Panc1 (cell line): ENCODE measurements at regions not wholly inside any gene's neighbourhood (a gene's known extent, or its start where the extent isn't known, plus 50 kb on each side); places are given as distances from the start of the nearest gene placed in this dataset.

Source experiments
- CTCF ChIP-seq: fragments of 450-650 bp; IDR thresholded peaks from 2 replicates; pipeline ENCODE4 v1.5.1; 2017; ENCODE audit warnings: mild to moderate bottlenecking
- POLR2AphosphoS5 ChIP-seq: IDR thresholded peaks from 2 replicates; pipeline ENCODE4 v1.6.1; 2012; ENCODE audit warnings: mild to moderate bottlenecking, low read depth, low read length, moderate library complexity
- REST ChIP-seq, 2 experiments: IDR thresholded peaks; 2 replicates each; pipeline ENCODE4 v1.6.1; 2011 to 2012; ENCODE audit warnings: low read depth in 2 of 2, control low read depth in 1 of 2, low read length in 1 of 2, mild to moderate bottlenecking in 1 of 2, moderate library complexity in 1 of 2; ENCODE audit not compliant: insufficient read depth in 1 of 2
- SIN3A ChIP-seq: IDR thresholded peaks from 2 replicates; pipeline ENCODE4 v1.6.1; 2012; ENCODE audit warnings: low read depth, mild to moderate bottlenecking, low read length, moderate library complexity, borderline replicate concordance; ENCODE audit not compliant: insufficient read depth
- TCF7L2 ChIP-seq: IDR thresholded peaks from 2 replicates; pipeline ENCODE4 v1.6.1; 2011; ENCODE audit warnings: mild to moderate bottlenecking, low read depth, low read length, inconsistent platforms

GRCh38 chr4:141957416-141957815 lies 321.0 kb downstream of the IL15 start:
- TF ChIP-seq POLR2AphosphoS5: no peak
- no peak for TF ChIP-seq TCF7L2
- no peak for TF ChIP-seq CTCF
- TF ChIP-seq SIN3A: no peak
- TF ChIP-seq REST (IDR thresholded peaks at IDR 0.05; ENCODE audit: insufficient read depth in 1 of 2, low read depth in 2 of 2, low read length in 1 of 2): no peak
